Left lung (tissue), 4 donors: ENCODE measurements at regions not wholly inside any gene's neighbourhood (a gene's known extent, or its start where the extent isn't known, plus 50 kb on each side); places are given as distances from the start of the nearest gene placed in this dataset.

Experiments
- ATAC-seq: fragments of 200-7000 bp; cut with Tn5 transposase; one replicate; pipeline ENCODE4 v1.9.1; 2020; ENCODE audit warnings: moderate library complexity
- DNase-seq, 4 donors: peaks; one replicate each; pipeline ENCODE4 v3.0.0-alpha.2; 2013 to 2020
- H3K27ac ChIP-seq, 2 donors: fragments of 200-600 bp; sonication (generic) in 1 of 2; one replicate each; pipeline versions ENCODE4 v1.5.0 to v1.8.0; 2020 to 2021
- H3K27me3 ChIP-seq, 2 donors: fragments of 200-600 bp; sonication (generic) in 1 of 2; one replicate each; pipeline versions ENCODE4 v1.5.0 to v1.8.0; 2020 to 2021
- H3K36me3 ChIP-seq, 2 donors: fragments of 200-600 bp; sonication (generic) in 1 of 2; one replicate each; pipeline versions ENCODE4 v1.5.0 to v1.8.0; 2020 to 2021
- H3K4me1 ChIP-seq, 2 donors: fragments of 200-600 bp; one replicate each; pipeline ENCODE4 v1.8.0; 2021
- H3K4me3 ChIP-seq, 2 donors: fragments of 200-600 bp; sonication (generic) in 1 of 2; one replicate each; pipeline versions ENCODE4 v1.5.0 to v1.8.0; 2020 to 2021; ENCODE audit warnings: mild to moderate bottlenecking in 1 of 2
- H3K9me3 ChIP-seq, 2 donors: fragments of 200-600 bp; sonication (generic) in 1 of 2; one replicate each; pipeline versions ENCODE4 v1.5.0 to v1.8.0; 2020 to 2021
- CTCF ChIP-seq, 2 donors: fragments of 200-600 bp; sonication (generic) in 1 of 2; IDR thresholded peaks; one replicate each; pipeline versions ENCODE4 v1.5.0 to v1.8.0; 2021; ENCODE audit warnings: antibody characterized with exemption in 2 of 2
- intact Hi-C, 2 donors: fragments of 100-400 bp; cut with DNase I; formaldehyde crosslinking; loops; one replicate each; pipeline versions ENCODE4 v1.11.2 to v1.14.2; 2022
- donor health status: DM: no; HTN: yes; CAD: no.
- donor health status: DM: no; HTN: no; CAD: no.

DNA sequence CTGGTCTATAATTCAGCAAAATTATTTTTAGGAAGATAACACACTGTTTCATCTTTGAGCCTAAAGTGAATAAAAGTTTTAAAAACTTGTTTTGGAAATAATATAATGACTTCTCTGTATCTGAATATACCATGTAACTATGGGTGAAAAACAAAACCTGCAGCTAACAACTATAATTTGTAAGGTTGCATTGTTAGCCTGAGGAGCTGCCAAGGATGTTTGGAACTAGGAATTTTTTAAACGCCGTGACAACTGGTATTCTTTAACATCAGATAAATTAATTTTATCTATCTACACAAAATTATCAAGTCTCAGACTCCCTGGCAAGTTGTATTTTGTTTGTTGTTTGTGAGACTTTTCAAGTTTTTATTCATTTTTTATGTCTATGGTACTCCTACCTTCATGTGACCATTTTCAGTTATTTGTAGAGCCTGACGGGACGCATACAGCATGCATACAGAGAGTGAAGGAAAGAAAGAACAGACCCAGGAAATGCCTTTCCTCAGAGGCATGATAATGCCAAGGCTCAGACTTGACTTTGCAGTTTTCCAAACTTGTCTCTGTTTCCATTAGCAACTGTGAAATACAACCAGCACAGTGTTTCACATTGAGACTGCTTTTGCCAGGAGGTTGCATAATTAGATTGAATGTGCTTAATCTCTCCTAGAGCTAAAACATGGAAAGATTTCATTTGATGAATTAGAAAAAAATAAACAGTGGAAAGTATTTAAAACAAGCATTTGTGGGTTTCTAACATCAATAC lies 60.8 kb upstream of the ARHGEF26 start:
- H3K36me3 ChIP-seq: no peaks in the 10 kb centered on the region
- DNase-seq (peak in 2 of 4 donors; percentile 78 to 88), ATAC-seq (peak; percentile 81)
- H3K27me3 ChIP-seq: no peaks in the 10 kb centered on the region
- H3K27ac ChIP-seq: no peak overlapping the region
- intact Hi-C loops: no loop called here
- no peaks in the 10 kb centered on the region for H3K9me3 ChIP-seq
- no peak overlapping the region for H3K4me3 ChIP-seq
- H3K4me1 ChIP-seq: no peaks in the 10 kb centered on the region
- no peak for TF ChIP-seq CTCF (IDR thresholded peaks at IDR 0.05)

DNA sequence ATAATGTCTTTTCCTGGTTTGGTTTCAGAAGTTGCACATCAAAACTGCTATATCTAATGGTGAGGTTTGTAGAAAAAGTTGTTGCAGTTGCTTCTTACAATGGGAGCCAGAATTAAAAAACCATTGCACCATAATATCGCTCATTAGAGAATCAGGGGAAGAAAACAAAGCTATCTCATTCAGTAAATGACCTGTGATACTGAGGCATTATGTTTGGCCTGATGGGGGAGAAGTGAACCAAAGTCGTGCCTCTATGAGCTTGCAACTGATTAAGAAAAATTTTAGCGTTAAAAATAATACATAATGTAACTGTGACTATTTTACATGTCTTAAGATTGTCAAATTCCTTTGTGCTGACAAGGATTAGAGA lies 60.2 kb upstream of the ARHGEF26 start:
- H3K4me1 ChIP-seq: no peaks in the 10 kb centered on the region
- TF ChIP-seq CTCF (IDR thresholded peaks at IDR 0.05): no peak
- H3K36me3 ChIP-seq: no peaks in the 10 kb centered on the region
- DNase-seq (peak in 1 of 4 donors; percentile 74), ATAC-seq (peak; percentile 37)
- no peaks in the 10 kb centered on the region for H3K27me3 ChIP-seq
- peak overlapping the region in 1 of 2 donors; percentile 10 for H3K27ac ChIP-seq
- intact Hi-C loops: no loop called here
- H3K9me3 ChIP-seq: no peaks in the 10 kb centered on the region
- H3K4me3 ChIP-seq: no peak overlapping the region

GRCh38 chr3:154062513-154062912 lies 58.7 kb upstream of the ARHGEF26 start:
- Histone ChIP-seq H3K36me3 (no peaks in the 10 kb centered on the region), H3K4me1 (no peaks in the 10 kb centered on the region), H3K4me3 (no peak overlapping the region), H3K27me3 (no peaks in the 10 kb centered on the region), H3K27ac (no peak overlapping the region), H3K9me3 (no peaks in the 10 kb centered on the region)
- ATAC-seq: no peak
- TF ChIP-seq CTCF (IDR thresholded peaks at IDR 0.05): no peak
- DNase-seq: no peak
- intact Hi-C loops: no loop called here

GRCh38 chr3:154071146-154071545 lies 50.0 kb upstream of the ARHGEF26 start:
- DNase-seq (no peak), ATAC-seq (no peak)
- H3K36me3 ChIP-seq: no peaks in the 10 kb centered on the region
- no peaks in the 10 kb centered on the region for H3K4me1 ChIP-seq
- TF ChIP-seq CTCF (IDR thresholded peaks at IDR 0.05): no peak
- no peak overlapping the region for H3K27ac ChIP-seq
- no peaks in the 10 kb centered on the region for H3K27me3 ChIP-seq
- intact Hi-C loops: no loop called here
- no peak overlapping the region for H3K4me3 ChIP-seq
- peaks cover 0 to 3% of the 10 kb centered on the region in 2 donors for H3K9me3 ChIP-seq
